ENCODE measurements at regions not wholly inside any gene's neighbourhood (a gene's known extent, or its start where the extent isn't known, plus 50 kb on each side); places are given as distances from the start of the nearest gene placed in this dataset.

DNA sequence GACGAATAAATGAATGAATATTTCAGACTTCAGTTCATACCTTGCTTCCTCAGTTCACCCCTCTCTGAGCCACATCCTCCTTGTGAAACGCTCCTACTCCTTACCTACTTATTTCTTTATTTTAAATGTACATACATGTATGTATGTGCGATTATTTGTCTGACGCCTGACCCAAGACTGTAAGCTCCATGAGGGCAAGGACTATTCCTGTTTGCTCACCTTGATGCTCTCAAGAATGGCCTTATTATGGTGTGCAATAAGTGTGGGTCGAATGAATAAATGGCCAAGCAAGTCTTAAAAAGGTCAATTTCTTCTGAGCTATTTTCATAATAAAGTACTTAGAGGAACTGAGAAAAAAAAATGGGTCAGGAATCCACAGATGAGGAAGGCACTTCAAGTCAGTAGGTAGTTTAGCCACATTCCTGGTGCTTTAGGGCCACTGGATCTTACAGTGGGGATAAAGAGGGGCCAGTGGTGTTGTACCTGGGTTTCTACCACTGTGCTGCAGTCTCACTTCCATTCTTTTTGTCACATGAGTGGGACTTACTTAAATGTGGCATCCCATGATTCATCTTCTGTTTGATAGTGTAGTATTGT, 74.7 kb downstream of the SDC1 start:
- DNase-seq = no peak

DNA sequence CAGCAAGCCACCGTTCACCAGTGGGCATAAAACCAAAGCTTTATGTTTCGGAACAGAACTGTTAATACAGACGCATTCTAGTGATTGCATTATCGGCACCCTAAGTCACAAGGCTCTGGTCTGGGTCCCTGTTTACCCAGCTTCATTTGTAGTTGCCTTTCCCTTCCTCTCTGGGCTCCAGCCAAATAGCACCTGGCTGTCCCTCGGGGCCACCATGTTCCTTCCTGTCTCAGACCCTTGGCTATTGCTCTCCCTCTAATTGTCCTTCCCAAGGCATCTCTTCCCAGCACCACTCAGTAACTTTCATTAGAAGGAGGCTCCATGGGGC, 75.3 kb downstream of the SDC1 start:
- DNase-seq = no peak

DNA sequence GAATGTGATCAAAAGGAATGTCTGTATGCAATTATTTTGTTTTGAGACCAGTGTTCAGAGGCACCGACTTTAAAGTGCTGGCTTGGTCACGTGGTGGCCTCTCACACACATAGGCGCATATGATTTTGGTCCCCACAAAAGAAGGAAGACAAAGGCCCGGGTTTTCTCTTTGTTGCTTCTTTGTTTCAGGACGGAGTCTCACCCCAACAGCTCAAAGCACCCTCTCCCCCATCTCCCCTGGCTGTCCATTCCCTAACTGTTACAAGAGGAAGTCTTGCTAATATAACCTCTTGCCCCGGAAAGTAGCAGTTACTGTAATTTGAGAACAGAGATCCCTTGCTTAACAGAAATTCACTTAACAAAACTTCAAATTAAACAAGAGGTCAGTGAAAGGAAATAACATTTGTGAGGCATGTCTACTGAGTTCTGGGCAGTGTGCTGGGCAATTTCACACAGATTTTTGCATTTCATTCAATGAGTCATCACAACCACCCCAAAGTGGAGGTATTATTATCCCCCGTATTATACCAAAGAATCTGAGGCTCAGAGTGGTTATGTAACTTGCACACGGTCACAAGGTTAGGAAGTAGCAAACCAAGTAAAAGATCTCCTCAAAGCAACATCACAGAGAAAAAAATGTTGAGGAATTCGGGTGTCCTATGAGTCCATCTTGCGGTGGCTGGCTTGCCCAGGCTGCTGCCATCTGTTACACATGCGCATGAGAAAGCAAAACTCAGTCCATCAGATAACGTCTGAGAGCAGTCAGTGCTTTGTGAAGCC, 75.8 kb downstream of the SDC1 start:
- no peak for DNase-seq

DNA sequence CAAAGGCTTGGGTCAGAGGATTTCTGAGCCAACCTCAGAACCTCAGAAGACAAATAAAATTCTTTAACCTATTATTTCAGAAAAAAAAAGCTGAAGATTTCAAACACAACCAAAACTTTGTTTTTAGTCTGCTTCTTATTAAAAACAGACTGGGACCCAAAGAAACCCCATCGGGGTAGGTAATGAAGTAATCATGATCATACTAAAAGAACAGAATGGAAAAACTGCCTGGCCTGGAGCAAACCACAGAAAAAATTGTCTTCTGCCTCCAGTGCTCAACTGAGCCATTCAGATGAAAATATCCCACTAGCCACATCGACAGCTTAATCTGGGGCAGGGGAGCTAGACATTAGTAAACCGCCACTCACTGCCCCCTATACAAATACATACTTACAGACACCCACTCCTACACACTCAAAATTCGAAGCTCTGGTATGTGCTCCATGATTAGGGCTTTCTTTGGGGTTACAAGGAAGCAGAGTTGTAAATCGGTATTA, 76.5 kb downstream of the SDC1 start:
- no peak for DNase-seq

DNA sequence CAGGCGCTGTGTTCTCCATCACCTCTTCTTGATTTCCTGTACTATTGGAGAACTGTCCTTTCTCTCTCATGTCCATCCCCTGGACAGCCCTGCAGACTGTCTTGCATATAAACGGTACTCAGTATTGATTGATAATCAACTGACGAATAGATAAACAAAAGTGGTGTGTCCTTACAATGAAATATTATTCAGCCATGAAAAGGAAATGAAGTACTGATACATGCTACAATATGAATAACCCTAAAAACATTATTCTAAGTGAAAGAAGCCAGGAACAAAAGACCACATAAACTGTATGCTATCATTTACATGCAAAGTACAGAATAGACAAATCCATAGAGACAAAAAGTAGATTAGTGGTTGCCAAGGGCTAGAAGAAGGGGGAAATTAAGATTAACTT, 77.6 kb downstream of the SDC1 start:
- DNase-seq = no peak

DNA sequence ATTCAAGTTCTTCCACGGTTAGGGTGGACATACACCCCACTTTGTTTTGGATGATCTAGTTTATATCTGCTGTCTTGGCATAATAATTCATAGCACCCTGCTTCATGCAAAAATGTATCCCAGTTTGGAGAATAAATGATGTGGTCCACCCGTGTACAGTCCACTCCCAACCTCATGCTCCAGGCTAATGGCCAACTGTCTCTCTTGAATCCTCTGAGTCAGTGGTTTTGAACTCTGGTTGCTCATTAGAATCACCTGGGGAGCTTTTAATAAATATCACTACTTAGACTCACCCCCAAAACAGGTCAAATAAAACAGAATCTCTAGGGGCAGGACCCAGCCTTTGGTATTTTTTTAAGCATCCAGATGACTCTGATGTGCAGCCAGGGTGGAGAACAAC, 78.5 kb downstream of the SDC1 start:
- no peak for DNase-seq

DNA sequence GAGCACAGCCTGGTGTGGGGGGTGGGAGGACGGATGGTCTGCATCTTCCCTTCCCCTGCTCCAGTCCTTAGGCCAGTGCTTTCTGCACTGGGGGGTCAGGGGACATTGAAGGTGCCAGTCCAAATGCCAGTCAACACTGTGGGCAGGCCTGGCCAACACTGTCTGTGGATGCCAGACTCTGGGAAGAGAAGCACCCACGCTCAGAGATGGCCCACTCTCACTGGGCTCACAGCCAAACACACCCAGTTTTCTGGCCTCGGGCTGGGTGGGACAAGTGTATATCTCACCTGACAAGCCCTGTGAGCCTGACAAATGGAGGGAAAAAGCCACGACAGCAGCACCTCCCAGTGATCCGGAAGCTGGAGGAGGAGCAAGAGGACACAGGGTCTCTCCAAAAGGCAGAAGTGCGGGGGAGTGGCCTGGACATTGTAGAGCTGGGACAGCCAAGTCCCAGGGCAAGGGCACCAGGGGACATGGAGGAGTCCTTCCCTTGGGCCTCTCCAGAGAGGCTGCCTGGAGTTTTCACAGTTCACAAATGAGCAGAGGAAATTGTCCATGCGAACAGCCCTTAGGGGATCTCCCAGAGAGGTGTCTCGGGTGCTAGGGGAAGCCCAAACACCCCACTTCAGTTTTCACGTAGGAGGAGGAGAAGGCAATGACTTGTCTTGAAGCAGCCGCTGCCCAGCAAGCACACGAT, 79.3 kb downstream of the SDC1 start:
- DNase-seq = no peak

DNA sequence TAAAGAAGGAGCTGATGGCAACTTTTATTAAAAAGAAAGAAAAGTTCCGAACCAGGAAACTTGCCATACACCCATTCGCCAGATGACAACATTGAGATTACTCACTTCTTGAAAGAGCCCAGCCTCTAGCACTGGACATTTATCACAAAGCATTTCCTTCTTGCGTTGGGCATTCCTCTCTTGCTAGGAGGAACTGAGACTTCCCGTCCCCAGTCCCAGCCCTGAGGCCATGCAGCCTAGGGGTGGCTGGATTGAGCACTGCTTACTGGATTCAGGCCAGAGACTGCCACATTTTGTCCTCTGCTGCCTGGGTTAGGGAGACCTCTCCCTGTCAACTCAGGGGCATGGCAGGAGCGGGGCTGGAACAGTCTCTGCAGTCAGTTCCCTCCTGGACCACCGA, 80.1 kb downstream of the SDC1 start:
- no peak for DNase-seq

DNA sequence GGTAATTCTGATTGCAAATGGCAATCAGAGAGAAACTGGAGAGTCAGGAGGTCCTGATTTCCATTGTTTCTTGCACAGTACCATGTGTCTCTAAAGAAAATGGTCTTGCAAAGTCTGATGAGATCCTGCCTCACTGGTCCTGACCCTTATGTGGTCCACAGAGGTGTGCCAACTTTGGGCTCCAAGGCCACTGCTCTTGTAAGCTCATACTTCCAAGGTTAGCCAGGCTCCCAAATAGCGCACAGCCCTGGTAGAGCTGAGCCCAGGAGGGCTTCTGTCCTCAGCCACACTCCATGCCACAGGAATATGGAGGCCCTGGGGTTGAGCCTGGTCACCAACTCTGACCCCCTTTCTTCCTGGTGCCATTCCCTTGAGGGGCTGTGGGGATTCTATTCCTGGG, 80.7 kb downstream of the SDC1 start:
- no peak for DNase-seq

DNA sequence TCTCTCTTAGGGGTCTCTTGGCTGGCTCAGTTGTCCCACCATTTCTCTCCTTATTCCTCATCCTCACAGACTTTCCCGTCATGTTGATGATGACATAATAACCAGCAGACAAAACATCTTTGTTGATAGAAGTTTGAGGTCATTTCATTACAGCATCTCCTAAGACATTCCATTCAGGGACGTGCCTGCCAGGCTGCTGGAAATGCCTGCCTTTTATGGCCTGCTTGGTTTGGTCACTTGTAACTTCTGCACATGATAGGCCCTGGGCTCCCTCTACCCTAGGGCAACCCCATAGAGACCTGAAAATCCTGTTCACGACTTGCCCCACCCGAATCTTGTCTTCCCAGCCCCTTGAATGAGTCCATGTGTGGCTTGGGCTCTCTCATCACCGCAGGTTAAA, 81.7 kb downstream of the SDC1 start:
- DNase-seq = no peak

DNA sequence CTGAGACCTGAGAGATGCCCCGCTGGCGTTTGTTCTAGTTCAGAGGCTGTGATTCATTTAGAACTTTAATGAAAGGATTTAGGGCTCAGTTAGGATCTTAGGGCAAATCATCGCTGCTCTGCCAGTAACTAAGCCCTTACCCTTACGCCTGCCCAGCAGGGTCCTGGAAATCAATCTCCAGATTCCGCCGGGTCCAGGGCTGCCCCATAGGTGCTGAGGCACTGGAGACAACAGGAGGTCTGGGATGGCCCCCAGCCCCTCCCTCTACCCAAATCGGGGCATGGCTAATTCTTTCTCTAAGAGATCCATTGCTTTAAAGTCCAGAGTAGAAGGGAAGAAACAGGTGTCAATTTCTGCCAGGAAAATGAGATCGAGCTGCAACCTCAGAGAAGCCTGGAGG, 83.1 kb downstream of the SDC1 start:
- no peak for DNase-seq

DNA sequence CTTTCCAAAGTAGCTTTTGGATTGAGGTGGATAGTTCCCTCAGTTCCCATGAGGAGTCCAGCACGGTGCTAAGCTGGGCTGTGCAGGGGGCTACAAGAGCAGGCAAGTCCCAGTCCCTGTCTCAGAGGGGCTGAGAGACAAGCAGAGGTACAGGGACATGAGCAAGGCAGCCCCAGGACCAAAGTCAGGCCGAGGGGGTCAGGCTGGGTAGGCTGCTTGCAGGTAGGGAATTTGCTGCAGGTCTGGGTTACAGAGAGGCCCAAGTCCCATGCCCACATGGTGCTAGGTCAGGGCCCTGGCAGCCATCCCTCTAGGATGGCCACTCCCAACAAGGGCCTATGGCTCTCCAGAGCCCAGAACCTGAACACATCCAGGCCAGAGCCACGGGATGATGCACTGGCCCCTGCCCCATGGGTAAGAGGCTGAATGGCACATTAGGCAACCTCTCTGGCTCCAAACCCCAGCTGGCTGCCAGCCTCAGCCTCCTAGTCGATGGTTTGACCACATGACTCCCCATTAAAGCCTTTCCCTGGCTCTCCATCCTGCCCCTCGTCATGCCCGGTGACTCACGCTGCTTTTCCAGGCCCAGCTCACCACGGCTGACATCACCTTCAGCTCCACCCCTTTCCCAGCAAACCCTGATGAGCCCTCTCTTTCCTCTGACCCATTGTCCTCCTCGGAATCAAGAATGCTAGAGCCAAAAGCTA, 83.7 kb downstream of the SDC1 start:
- DNase-seq = no peak

DNA sequence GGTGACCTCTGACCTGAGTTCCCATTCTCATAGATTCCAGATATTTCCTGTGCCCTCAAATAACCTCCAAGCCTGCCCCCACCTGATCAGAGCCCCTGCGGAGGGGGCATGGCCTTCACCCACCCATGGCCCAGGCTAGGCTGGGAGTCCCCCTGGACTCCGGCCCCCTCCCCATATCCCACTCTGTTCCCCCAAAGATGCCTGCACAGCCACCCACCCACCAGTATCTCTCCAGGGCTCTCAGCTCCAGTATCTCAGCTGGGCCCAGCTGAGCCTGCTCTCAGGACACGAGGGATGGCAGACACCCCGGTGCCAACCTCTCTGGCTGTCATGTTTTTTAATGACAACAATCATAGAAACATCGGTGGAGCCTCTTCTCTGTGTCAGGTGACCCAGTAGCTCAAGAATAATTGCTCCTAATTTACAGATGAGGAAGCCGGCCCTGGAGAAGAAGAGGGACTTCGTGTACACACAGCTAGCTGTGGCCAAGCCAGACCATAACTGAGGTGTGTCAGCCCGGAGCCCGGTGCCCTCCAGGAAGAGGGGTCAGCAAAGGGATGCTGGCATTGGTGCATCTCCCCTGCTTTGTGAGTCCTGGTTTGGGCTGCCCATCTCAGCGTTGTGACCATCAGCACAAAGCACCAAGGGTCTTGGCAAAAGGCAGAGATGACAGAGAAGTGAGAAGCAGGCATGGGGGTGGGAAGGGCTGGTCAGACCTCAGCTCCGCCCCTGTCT, 84.4 kb downstream of the SDC1 start:
- no peak for DNase-seq

DNA sequence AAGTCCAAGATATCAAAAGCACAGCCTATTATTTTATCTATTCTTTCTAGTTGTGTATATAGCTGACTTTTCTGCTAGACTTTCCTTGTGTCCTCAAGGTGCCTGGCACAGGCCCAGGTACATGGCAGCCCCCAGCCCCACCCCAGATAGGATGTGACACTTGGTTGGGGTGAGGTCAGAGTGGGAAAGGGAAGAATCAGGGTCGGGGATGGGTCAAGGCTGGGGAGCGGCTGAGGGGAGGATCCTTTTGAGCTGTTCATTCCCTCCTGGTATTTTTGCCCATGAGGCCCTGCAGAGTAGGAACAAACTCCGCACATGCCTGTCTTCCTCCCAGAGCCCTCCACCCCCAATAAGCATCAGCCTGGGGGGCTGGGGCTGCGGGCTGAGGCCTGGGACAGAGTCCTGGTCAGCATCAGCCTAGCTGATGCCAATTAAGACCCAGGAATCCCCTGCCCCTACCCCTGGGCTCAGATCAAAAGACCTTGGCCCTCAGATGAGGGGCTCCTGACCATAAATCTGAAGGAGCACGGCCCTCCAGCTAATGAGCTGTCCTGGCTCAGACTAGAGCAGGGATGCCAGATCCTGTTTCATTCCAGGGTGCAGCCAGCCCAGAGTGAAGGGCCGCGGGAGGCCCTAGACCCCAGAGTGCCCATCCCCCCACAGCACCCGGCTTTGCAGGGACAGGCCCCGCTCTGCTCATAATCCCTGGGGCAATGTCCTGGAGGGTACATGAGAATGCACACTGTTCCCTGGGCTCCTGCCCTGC, 85.3 kb downstream of the SDC1 start:
- DNase-seq = no peak

DNA sequence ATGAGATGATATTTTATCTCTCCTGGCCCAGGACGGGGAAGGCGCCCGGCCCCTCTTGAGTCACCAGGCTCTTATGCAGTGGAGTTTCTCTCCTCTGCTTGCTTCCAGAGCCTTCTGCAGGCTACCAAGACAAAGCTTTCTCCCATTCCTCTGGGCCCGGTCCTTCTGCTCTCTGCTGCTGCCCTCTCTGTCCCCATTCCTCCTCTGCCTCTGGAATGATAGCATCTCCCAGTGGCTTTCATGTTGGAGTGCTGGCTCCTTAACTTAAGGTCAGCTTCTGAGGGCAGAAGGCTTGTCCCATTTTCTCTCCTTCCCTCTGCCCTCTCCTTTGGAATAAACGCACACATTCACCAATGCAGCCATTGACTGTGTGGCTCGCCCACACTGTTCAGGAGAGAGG, 86.2 kb downstream of the SDC1 start:
- DNase-seq = no peak

DNA sequence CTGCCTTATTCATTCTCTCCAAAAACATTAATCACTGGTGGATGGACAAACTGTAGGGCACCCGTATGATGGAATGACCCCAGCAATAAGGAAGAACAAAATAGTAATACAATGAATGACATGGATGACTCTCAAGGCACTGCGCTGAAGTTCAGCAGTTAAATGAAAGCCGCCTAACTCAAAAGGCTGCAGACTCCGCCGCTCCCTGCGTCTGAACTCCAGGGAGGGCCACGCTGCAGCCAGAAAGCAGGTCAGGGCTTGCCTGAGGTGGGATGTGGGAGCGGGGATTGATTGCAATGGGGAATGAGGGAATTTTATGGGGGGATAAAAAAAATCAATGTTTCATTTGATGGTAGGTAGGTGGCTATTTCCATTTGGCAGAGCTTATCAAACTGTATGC, 86.5 kb upstream of the LAPTM4A start:
- no peak for DNase-seq

DNA sequence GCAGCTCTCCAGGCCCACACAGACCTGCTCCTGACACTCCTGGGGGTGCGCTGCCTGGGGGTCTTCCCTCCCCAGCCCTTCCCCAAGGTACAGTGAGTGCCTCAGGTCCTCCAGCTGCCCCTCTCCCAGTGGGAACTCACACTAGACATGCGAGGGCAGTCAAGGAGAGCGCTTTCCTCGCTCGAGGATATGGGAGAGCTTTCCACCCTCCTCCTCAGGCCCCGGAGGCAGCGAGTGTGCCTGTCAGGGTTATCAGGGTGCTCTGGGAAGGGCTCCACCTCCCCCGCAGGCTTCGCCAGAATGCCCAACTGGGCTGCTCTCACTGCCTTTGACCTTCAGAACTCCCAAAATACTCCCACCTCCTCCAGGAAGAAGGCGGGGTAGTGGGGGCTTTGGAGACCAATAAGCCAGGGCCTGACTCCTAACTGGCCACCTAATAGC, 85.7 kb upstream of the LAPTM4A start:
- DNase-seq = no peak

DNA sequence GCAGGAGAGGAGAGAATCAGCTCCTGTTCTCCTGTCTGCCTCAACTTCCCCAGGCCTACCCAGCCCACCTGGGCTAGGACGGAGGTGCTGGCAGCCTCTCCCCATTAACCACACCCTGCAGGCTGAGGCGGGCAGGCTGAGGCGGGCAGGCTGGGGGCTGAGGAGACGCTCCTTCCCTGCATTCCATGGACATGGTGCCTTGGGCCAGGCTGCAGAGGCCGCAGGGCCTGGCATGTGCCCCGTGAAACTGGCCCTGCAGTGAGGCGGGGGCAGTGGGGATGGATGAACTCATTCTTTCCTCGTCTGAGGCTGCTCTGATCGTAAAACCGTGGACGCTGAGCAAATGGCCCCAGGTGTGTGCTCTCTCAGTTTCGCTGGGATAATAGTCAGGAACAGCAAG, 84.7 kb upstream of the LAPTM4A start:
- DNase-seq = no peak

DNA sequence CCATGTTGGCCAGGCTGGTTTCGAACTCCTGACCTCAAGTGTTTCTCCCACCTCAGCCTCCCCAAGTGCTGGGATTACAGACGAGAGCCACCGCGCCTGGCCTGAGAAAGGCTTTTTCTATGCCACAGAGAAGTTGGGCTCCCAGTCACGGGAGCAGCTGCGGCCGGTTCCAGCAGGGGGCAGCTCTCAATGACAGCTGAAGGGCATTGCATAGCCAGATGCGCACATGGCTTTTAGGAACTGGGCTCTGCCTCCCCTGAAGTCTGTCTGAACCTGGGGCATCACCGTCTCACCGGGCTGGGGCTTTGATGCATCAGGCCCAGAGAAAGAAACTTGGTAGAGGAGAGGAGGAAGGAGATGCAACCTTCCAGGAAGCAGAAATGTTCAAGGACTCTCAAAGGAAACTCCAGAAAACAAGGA, 84.2 kb upstream of the LAPTM4A start:
- peak in 3 of 6 experiments; percentile 3 for DNase-seq

DNA sequence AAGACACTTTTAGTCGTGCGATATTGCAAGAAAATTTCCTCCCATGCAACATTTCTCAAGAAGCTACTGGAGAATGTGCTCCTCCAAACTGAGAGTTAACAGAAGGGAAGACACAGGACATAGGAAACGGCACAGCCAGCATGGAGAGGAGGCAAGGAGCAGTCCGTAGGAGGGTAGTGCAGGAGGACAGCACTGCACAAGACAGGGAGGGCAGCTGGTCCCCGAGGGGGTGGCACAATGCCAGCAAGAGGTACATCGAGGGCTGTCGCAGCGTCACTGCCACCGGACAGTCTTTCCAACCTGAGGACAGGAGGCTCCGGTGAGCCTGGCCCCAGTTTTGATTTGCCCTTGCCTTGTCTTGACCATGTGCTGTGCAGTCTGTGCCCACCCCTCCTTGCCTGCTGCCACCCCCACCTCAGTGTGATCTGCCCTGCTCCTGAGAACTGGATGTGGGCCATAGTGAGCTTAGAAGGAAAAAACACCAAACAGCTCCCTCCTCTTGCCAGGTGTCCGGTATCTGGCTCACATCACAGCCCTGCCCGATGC, 81.6 kb upstream of the LAPTM4A start:
- no peak for DNase-seq

DNA sequence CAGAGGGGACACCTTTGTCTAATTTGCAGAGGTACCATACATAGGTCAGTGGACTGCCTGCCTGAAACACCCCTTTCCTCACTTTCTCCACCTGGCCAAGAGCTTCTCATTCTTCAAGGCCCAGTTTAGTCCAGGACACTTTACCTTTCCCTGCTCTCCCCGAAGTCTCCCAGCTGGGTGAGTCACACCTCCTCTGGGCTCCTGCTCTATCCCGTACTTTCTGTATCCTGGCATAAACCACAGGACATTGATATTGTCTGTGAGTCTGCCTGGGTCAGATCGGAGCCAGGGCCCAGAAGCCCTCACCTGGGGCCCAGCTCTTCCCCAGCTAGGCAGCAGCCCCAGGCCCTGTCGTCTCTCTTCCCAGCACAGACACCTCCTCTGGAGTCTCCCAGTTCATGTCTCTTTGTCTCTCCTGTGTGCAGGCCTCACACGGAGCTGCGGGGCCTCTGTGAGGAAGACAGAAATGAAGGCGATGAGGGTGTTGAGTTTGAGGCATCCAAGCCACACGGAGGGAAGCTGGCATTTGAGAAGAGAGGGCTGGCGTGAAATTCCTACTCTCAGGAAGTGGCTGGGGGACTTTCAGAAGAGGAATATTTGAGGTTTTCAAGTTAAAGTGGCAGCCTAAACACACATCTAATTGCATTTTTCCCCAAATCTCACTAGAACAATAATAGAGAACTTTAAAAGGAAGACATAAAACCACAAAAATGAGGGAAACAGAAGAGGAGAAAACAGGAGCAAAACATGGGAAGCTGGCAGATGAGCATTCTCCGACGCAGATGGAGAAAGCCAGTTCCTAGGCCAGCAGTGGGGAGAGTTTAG, 79.6 kb upstream of the LAPTM4A start:
- no peak for DNase-seq
